ENCODE measurements at regions not wholly inside any gene's neighbourhood (a gene's known extent, or its start where the extent isn't known, plus 50 kb on each side); places are given as distances from the start of the nearest gene placed in this dataset.

GRCh38 chr5:160903076-160903475 is 51.1 kb upstream of the ATP10B start:
- H3K4me1 ChIP-seq (ENCODE audit: insufficient read depth, low read length), result no peaks in the 10 kb centered on the region
- H3K27ac ChIP-seq (ENCODE audit: low read depth, low read length), result no peak overlapping the region
- H4K20me1 ChIP-seq (ENCODE audit: insufficient read depth, low read length), result no peaks in the 10 kb centered on the region
- no peak for TF ChIP-seq CTCF (IDR thresholded peaks at IDR 0.05; ENCODE audit: extremely low read depth, low read depth, low read length)
- no peaks in the 10 kb centered on the region for H3K36me3 ChIP-seq (ENCODE audit: insufficient read depth, low read length)
- no peaks in the 10 kb centered on the region for H3K79me2 ChIP-seq (ENCODE audit: insufficient read depth, low read length)
- no peaks in the 10 kb centered on the region for H3K9me3 ChIP-seq (ENCODE audit: low read depth, low read length)
- H2AFZ ChIP-seq (ENCODE audit: low read length), result no peak overlapping the region
- H3K27me3 ChIP-seq (ENCODE audit: insufficient read depth, low read length), result no peaks in the 10 kb centered on the region
- no peak overlapping the region for H3K4me2 ChIP-seq (ENCODE audit: insufficient read depth, low read length)
- no peak overlapping the region for H3K4me3 ChIP-seq (ENCODE audit: insufficient read depth, low read length)
- no peak for DNase-seq (ENCODE audit: insufficient read length, low spot score, missing footprints)

All from osteoblast (primary cell).